T-cell (primary cell): ENCODE measurements at regions not wholly inside any gene's neighbourhood (a gene's known extent, or its start where the extent isn't known, plus 50 kb on each side); places are given as distances from the start of the nearest gene placed in this dataset.

Experiments used
- ATAC-seq, 4 experiments: fragments of 200-7000 bp in 3 of 4; fragments of 150-1000 bp in 1 of 4; cut with Tn5 transposase; replicated peaks in 1 of 4; 1 replicate in 3 of 4; 2 replicates in 1 of 4; pipeline ENCODE4 v1.10.0; 2021; ENCODE audit warnings: moderate library complexity in 3 of 4, mild to moderate bottlenecking in 2 of 4, moderate number of reproducible peaks in 1 of 4
- CTCF ChIA-PET, 2 donors: fragments of 300-600 bp; sonication (Branson Sonifier 250); formaldehyde crosslinking; loops; one replicate each; lab custom pipeline; 2022; ENCODE audit warnings: antibody characterized with exemption in 2 of 2; lab: Charles Lee
- POLR2A ChIA-PET, 2 donors: fragments of 300-600 bp; sonication (Branson Sonifier 250); formaldehyde crosslinking; loops; one replicate each; lab custom pipeline; 2022; ENCODE audit warnings: antibody characterized with exemption in 2 of 2; lab: Charles Lee
- DNase-seq, 35 experiments: peaks; one replicate each; pipeline versions ENCODE4 v3.0.0 to v3.0.0-alpha.2; 2013 to 2023
- H3K27ac ChIP-seq: one replicate; pipeline ENCODE4 v1.5.1; 2013; ENCODE audit warnings: low read length
- H3K27me3 ChIP-seq, 2 experiments: replicated peaks in 1 of 2; 1 replicate in 1 of 2; 2 replicates in 1 of 2; pipeline versions ENCODE4 v1.6.1 to v1.7.0; 2013; ENCODE audit warnings: low read length in 1 of 2, mixed read lengths in 1 of 2; ENCODE audit not compliant: control insufficient read depth in 2 of 2, insufficient read depth in 2 of 2; ENCODE audit errors: extremely low read depth in 1 of 2
- H3K36me3 ChIP-seq, 2 donors: 1 replicate in 1 of 2; 2 replicates in 1 of 2; pipeline versions ENCODE4 v1.6.1 to v1.7.0; 2013; ENCODE audit warnings: low read length in 1 of 2; ENCODE audit not compliant: control insufficient read depth in 2 of 2, insufficient read depth in 1 of 2; ENCODE audit errors: extremely low read depth in 1 of 2
- H3K4me1 ChIP-seq, 2 experiments: 1 replicate in 1 of 2; 2 replicates in 1 of 2; pipeline versions ENCODE4 v1.6.1 to v1.7.0; 2013; ENCODE audit warnings: low read length in 2 of 2, mixed read lengths in 1 of 2; ENCODE audit not compliant: insufficient read depth in 2 of 2, control insufficient read depth in 1 of 2; ENCODE audit errors: extremely low read depth in 1 of 2
- H3K4me3 ChIP-seq, 2 donors: 1 replicate in 1 of 2; 2 replicates in 1 of 2; pipeline versions ENCODE4 v1.5.1 to v1.7.0; 2013; ENCODE audit warnings: mild to moderate bottlenecking in 2 of 2, low read length in 1 of 2, moderate library complexity in 1 of 2; ENCODE audit not compliant: control insufficient read depth in 1 of 2; ENCODE audit errors: extremely low read depth in 1 of 2
- H3K9me3 ChIP-seq: 2 replicates; pipeline ENCODE4 v1.7.0; 2013
- H3K27ac Mint-ChIP-seq, 2 donors: one replicate each; pipeline ENCODE4 v1.8.0; 2020 to 2021; ENCODE audit warnings: mild to moderate bottlenecking in 2 of 2, mixed read lengths in 2 of 2
- H3K27me3 Mint-ChIP-seq, 2 donors: one replicate each; pipeline ENCODE4 v1.8.0; 2021 to 2022; ENCODE audit warnings: mixed read lengths in 2 of 2
- H3K36me3 Mint-ChIP-seq: one replicate; pipeline ENCODE4 v1.8.0; 2021; ENCODE audit warnings: mixed read lengths
- H3K4me1 Mint-ChIP-seq, 3 donors: one replicate each; pipeline ENCODE4 v1.8.0; 2020 to 2022; ENCODE audit warnings: mixed read lengths in 3 of 3, mild to moderate bottlenecking in 1 of 3
- H3K4me3 Mint-ChIP-seq, 3 donors: one replicate each; pipeline ENCODE4 v1.8.0; 2020 to 2022; ENCODE audit warnings: mild to moderate bottlenecking in 3 of 3, mixed read lengths in 3 of 3, moderate library complexity in 3 of 3
- H3K9me3 Mint-ChIP-seq, 3 donors: one replicate each; pipeline ENCODE4 v1.8.0; 2020 to 2022; ENCODE audit warnings: mixed read lengths in 3 of 3
- WGBS: methylation state at CpG from one replicate; pipeline ENCODE4 v1.1.5; 2013; ENCODE audit warnings: missing lambda C conversion rate; ENCODE audit not compliant: insufficient coverage; 5-methylcytosine and 5-hydroxymethylcytosine counted together

- Histone ChIP-seq H3K27me3 (no peaks in the 10 kb centered on the region), H3K4me3 (no peak overlapping the region), H3K27ac (no peak overlapping the region), H3K9me3 (no peaks in the 10 kb centered on the region), H3K36me3 (no peaks in the 10 kb centered on the region), H3K4me1 (no peaks in the 10 kb centered on the region)
- Mint-ChIP-seq H3K9me3 (peaks cover 5 to 22% (median 7%) of the 10 kb centered on the region in 3 donors), H3K27ac (no peak overlapping the region), H3K4me1 (no peaks in the 10 kb centered on the region), H3K36me3 (no peaks in the 10 kb centered on the region), H3K27me3 (no peaks in the 10 kb centered on the region), H3K4me3 (no peak overlapping the region)
- ChIA-PET CTCF (no interaction called here), POLR2A (no interaction called here)
- 63% methylated on average over 2 of the region's 3 CpGs for WGBS
- ATAC-seq (no peak), DNase-seq (no peak)
Observed at GRCh38 chr9:81370096-81370495, 319.3 kb downstream of the TLE1 start.

GRCh38 chr9:81369121-81369520 is 320.2 kb downstream of the TLE1 start:
- no peaks in the 10 kb centered on the region for H3K4me1 Mint-ChIP-seq
- no peaks in the 10 kb centered on the region for H3K4me1 ChIP-seq
- no peaks in the 10 kb centered on the region for H3K9me3 ChIP-seq
- ChIA-PET CTCF (no interaction called here), POLR2A (no interaction called here)
- H3K9me3 Mint-ChIP-seq = peaks cover 7 to 32% (median 12%) of the 10 kb centered on the region in 3 donors
- H3K27ac Mint-ChIP-seq = no peak overlapping the region
- H3K27me3 Mint-ChIP-seq = no peaks in the 10 kb centered on the region
- H3K4me3 Mint-ChIP-seq = no peak overlapping the region
- no peak overlapping the region for H3K4me3 ChIP-seq
- no peak overlapping the region for H3K27ac ChIP-seq
- no peaks in the 10 kb centered on the region for H3K36me3 ChIP-seq
- no peaks in the 10 kb centered on the region for H3K36me3 Mint-ChIP-seq
- no peaks in the 10 kb centered on the region for H3K27me3 ChIP-seq
- ATAC-seq (no peak), DNase-seq (no peak)
- WGBS = no CpG with 5 or more reads among the region's 1 CpG

GRCh38 chr9:81363916-81364480 is 325.3 kb downstream of the TLE1 start:
- ChIA-PET POLR2A (no interaction called here), CTCF (no interaction called here)
- Histone ChIP-seq H3K9me3 (no peaks in the 10 kb centered on the region), H3K27me3 (no peaks in the 10 kb centered on the region), H3K27ac (no peak overlapping the region), H3K4me1 (no peaks in the 10 kb centered on the region), H3K4me3 (no peak overlapping the region), H3K36me3 (no peaks in the 10 kb centered on the region)
- WGBS = 92% methylated on average over 4 of the region's 6 CpGs
- no peaks in the 10 kb centered on the region for H3K36me3 Mint-ChIP-seq
- H3K9me3 Mint-ChIP-seq = peaks cover 18 to 37% (median 18%) of the 10 kb centered on the region in 3 donors
- H3K27ac Mint-ChIP-seq = no peak overlapping the region
- H3K4me3 Mint-ChIP-seq = no peak overlapping the region
- no peaks in the 10 kb centered on the region for H3K4me1 Mint-ChIP-seq
- ATAC-seq (no peak), DNase-seq (no peak)
- H3K27me3 Mint-ChIP-seq = no peaks in the 10 kb centered on the region

DNA sequence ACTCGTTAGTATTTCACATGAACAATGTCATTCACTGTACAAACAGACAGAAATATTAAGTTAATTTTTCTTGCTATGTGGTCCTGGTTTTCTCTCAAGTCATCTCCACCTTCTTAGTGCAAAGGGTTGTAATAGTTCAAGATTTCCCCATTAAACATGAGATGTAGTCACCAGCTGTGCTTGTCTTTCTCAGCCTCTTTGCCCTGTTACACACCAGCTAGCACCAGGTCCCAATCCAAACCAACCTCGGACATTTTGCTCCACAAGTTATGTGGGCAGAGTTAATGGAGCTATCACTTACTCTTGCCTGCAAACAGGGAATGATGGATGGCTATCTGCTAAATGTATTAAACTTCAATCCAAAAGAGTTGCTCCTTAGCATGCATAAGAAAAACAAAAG is 328.1 kb downstream of the TLE1 start:
- H3K4me3 Mint-ChIP-seq = no peak overlapping the region
- H3K9me3 Mint-ChIP-seq = peaks cover 11 to 27% (median 17%) of the 10 kb centered on the region in 3 donors
- H3K9me3 ChIP-seq = no peaks in the 10 kb centered on the region
- no peak for DNase-seq
- no peak for ATAC-seq
- CTCF ChIA-PET = interaction anchor here in 1 of 2 donors (0.6 kb wide), 1 partner anchor 593 kb away, joined by 4 read pairs; no protein-coding TSS in a partner anchor
- H3K27ac ChIP-seq = no peak overlapping the region
- no CpG with 5 or more reads among the region's 2 CpGs for WGBS
- H3K4me3 ChIP-seq = no peak overlapping the region
- no peaks in the 10 kb centered on the region for H3K4me1 ChIP-seq
- H3K27me3 ChIP-seq = no peaks in the 10 kb centered on the region
- H3K36me3 Mint-ChIP-seq = no peaks in the 10 kb centered on the region
- H3K4me1 Mint-ChIP-seq = no peaks in the 10 kb centered on the region
- POLR2A ChIA-PET = no interaction called here
- no peak overlapping the region for H3K27ac Mint-ChIP-seq
- no peaks in the 10 kb centered on the region for H3K27me3 Mint-ChIP-seq
- H3K36me3 ChIP-seq = no peaks in the 10 kb centered on the region

- Mint-ChIP-seq H3K9me3 (peaks cover 4 to 17% (median 10%) of the 10 kb centered on the region in 3 donors), H3K4me3 (no peak overlapping the region), H3K4me1 (no peaks in the 10 kb centered on the region), H3K36me3 (no peaks in the 10 kb centered on the region), H3K27me3 (no peaks in the 10 kb centered on the region), H3K27ac (no peak overlapping the region)
- WGBS = no CpG with 5 or more reads among the region's 2 CpGs
- DNase-seq (no peak), ATAC-seq (no peak)
- Histone ChIP-seq H3K4me3 (no peak overlapping the region), H3K27me3 (no peaks in the 10 kb centered on the region), H3K36me3 (no peaks in the 10 kb centered on the region), H3K4me1 (no peaks in the 10 kb centered on the region), H3K9me3 (no peaks in the 10 kb centered on the region), H3K27ac (no peak overlapping the region)
- POLR2A ChIA-PET = interaction anchor here in 1 of 2 donors (0.7 kb wide), 1 partner anchor 67 kb away, joined by 3 read pairs; no protein-coding TSS in a partner anchor
- CTCF ChIA-PET = no interaction called here
Observed at GRCh38 chr9:81351166-81351565, 338.2 kb downstream of the TLE1 start.

GRCh38 chr9:81344366-81344765 is 345.0 kb downstream of the TLE1 start:
- 50% methylated on average over 1 of the region's 3 CpGs for WGBS
- no peaks in the 10 kb centered on the region for H3K36me3 Mint-ChIP-seq

More at GRCh38 chr9:81344366-81344765, 345.0 kb downstream of the TLE1 start:
- Mint-ChIP-seq H3K4me1 (no peaks in the 10 kb centered on the region), H3K4me3 (no peak overlapping the region), H3K27ac (no peak overlapping the region), H3K27me3 (no peaks in the 10 kb centered on the region), H3K9me3 (peaks cover 10 to 14% (median 12%) of the 10 kb centered on the region in 3 donors)
- H3K27me3 ChIP-seq = no peaks in the 10 kb centered on the region
- H3K36me3 ChIP-seq = no peaks in the 10 kb centered on the region
- no peaks in the 10 kb centered on the region for H3K9me3 ChIP-seq
- no peak overlapping the region for H3K4me3 ChIP-seq
- ChIA-PET POLR2A (no interaction called here), CTCF (no interaction called here)
- ATAC-seq (no peak), DNase-seq (no peak)
- H3K27ac ChIP-seq = no peak overlapping the region
- no peaks in the 10 kb centered on the region for H3K4me1 ChIP-seq
